WTC11 (cell line): ENCODE measurements at regions not wholly inside any gene's neighbourhood (a gene's known extent, or its start where the extent isn't known, plus 50 kb on each side); places are given as distances from the start of the nearest gene placed in this dataset.

Experiments used
- CTCF ChIP-seq: fragments of 200-600 bp; IDR thresholded peaks from 2 replicates; pipeline ENCODE4 v1.8.0; 2022; ENCODE audit warnings: antibody characterized with exemption
- GRHL2 ChIP-seq: fragments of 250-450 bp; sonication (Bioruptor Pico); IDR thresholded peaks from 2 replicates; pipeline ENCODE4 v1.8.0; 2022; ENCODE audit warnings: mild to moderate bottlenecking, moderate library complexity; ENCODE audit not compliant: insufficient replicate concordance, severe bottlenecking
- MXD4 ChIP-seq: fragments of 250-450 bp; sonication (Bioruptor Pico); IDR thresholded peaks from 2 replicates; pipeline ENCODE4 v1.8.0; 2021; ENCODE audit warnings: mild to moderate bottlenecking, moderate library complexity, borderline replicate concordance
- NFYB ChIP-seq: sonication (generic); formaldehyde crosslinking; conservative IDR thresholded peaks from 2 replicates; pipeline ENCODE4 v1.8.0; 2022; ENCODE audit warnings: low read depth, missing genetic modification reagents
- PRDM15 ChIP-seq: sonication (generic); formaldehyde crosslinking; IDR thresholded peaks from 2 replicates; pipeline ENCODE4 v1.8.0; 2022; ENCODE audit warnings: missing genetic modification reagents
- TP53 ChIP-seq: sonication (generic); formaldehyde crosslinking; IDR thresholded peaks from 2 replicates; pipeline ENCODE4 v1.8.1; 2023; ENCODE audit warnings: mild to moderate bottlenecking, missing genetic modification reagents
- ZNF512 ChIP-seq: sonication (generic); formaldehyde crosslinking; IDR thresholded peaks from 2 replicates; pipeline ENCODE4 v1.8.1; 2022; ENCODE audit warnings: missing genetic modification reagents, borderline replicate concordance

GRCh38 chr6:21666853-21667681 lies 73.5 kb downstream of the SOX4 start:
- TF ChIP-seq MXD4 (CRISPR knock-in tag) (no peak), CTCF (no peak), GRHL2 (no peak), NFYB (no peak), TP53 (CRISPR knock-in tag) (no peak), PRDM15 (CRISPR knock-in tag) (0 out of 2 replicates have a peak, but pooled peaks have one; percentile 33), ZNF512 (CRISPR knock-in tag) (no peak)
